GM18511 (cell line): ENCODE measurements at regions not wholly inside any gene's neighbourhood (a gene's known extent, or its start where the extent isn't known, plus 50 kb on each side); places are given as distances from the start of the nearest gene placed in this dataset.

ENCODE experiments used
- ATAC-seq: cut with Tn5 transposase; IDR thresholded peaks from one replicate; pipeline ENCODE4 v1.9.1; 2021; ENCODE audit warnings: mild to moderate bottlenecking, moderate library complexity; ENCODE audit not compliant: unreplicated experiment

DNA sequence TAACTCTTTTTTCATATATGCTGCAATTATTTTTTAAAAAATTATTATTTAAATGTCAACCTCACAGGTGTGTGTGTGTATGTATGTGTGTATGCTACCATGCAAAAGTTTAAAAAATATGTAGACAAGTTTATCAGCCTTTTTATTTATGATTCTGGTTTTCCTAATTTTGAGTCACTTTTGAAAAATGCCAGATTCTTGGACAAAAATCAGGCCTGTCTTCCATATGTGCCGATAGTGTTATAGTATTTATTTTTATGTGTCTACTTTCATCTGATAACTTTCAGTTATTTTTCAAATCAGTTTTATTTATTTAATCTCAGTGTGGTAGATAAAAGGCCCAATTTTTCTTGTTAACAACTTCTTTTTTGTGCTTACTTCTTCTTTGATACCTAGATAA lies 176.2 kb downstream of the RDH14 start:
- no peak for ATAC-seq

DNA sequence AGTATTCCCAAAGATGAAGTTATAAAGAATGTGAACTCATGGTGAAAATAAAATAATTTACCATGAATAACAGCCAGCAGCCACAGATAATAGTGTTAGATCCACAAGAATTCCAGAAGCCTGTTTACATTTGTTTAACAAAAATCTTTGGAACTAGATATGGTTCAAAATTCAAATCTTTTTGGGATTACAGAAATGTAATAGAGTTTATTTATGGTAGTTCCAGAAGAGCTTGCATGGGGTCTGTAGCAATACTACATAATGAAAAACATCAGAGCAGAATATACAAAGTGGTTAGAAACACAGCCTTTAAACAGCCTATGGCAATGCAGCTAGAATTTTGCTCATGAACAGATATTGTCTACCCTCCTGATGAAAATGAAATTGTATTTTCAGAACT lies 179.1 kb downstream of the RDH14 start:
- ATAC-seq, result no peak

DNA sequence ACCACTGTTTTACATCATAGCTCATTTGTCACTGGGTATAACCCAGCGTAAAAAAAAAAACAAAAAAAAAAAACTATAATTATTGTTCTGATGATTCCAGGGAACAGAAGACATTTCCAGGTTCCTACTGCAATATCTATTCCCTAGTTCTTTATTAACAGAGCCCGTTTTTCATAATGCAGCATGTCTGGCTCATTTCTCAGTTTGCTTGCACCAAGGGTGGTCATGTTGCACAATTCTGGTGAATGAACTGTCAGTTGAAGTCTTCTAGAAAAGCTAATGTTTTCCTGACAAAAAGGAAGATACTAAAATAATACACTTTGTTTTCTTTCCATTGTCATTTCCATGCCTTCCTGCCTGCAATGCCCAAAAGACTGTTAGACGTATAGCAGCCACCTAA lies 180.1 kb downstream of the RDH14 start:
- ATAC-seq, result no peak

DNA sequence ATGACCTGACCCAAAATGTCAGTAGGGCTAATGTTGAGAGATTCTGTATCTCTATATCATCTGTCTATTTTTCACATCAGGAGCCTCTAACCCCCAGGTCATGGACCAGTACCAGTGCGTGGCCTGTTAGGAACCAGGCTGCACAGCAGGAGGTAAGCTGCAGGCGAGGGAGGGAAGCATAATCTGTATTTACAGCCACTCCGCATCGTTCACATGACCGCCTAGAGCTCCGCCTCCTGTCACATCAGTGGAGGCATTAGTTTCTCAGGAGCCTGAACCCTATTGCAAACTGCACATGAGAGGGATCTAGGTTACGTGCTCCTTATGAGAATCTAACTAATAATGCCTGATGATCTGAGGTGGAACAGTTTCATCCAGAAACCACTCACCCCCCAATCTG lies 180.6 kb downstream of the RDH14 start:
- no peak for ATAC-seq

DNA sequence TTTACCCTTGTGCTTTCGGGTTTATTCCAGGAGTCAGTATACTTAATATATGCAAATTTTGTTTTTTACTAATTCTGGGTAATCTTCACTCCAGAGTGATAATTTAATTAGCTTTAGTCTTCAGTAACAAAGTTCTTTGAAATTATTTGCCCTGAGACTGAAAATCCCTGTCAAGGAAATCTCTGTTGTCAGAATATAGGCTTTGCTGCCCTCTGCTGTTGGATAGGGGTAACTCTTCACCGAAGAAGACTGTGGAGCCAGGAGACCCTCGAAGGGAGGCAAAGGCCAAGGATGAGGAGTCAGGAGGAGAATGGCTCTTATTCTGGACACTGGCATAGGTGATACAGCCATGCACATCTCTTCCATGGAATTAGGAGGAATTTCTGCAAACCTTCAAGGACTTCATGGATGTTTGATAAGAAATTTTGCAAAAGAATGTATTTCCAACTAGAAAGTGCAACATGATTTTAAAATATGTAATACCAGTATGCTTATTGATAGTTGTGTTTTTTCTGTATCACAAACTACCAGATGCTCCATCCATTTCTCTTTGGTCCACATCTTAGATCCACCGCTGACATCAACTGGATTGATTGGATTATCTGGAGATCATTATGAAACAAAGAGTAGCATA lies 182.3 kb downstream of the RDH14 start:
- ATAC-seq, result peak; percentile 95

DNA sequence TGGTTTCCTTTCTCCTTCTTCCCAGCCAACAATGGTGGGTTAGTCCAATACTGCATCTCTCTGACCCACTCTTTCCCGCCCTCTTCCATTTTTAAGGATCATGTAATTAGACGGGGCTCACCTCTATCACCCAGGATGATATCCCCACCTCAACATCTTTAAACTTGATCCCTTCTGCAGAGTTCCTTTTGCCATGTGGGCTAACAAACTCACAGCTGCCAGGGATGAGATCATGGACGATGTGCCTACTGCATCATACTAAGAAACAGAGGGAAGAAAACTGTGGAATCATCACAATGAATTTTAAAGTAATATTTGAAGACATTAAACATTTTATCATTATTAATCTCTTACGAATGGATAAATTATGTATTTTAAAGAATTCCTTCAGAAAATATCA lies 183.5 kb downstream of the RDH14 start:
- no peak for ATAC-seq

DNA sequence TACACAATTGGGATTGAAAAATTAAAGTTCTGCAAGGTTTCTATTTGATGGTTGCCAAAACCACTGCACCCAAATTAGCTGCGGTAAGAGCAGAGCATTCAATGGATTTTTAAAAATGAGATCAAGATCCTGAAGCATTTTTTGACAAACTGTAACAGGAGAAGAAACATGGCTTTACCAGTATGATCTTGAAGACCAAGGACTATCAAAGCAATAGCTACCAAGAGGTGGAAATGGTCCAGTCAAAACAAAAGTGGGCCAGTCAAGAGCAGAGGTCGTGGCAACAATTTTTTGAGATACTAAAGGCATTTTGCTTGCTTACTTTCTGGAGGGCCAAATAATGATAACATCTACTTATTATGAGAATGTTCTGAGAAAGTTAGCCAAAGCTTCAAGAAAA lies 186.8 kb downstream of the RDH14 start:
- no peak for ATAC-seq

DNA sequence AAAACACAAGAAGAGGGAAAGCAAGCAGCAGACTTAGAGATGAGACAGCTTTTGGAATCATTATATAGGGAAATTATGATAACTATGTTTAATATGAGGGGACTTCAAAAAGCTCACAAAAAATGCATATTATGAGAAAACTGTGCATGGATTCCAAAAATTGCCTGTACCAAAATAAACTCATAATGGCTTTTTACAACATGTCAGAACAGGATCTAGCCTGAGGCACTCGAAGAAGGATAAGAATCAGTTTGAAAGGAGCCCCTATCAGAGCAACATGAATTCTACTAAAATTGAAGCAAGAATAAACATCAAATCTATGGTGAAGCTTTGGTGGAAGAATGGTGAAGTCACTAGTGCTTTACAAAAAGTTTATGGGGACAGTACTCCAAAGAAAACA lies 187.4 kb downstream of the RDH14 start:
- no peak for ATAC-seq

DNA sequence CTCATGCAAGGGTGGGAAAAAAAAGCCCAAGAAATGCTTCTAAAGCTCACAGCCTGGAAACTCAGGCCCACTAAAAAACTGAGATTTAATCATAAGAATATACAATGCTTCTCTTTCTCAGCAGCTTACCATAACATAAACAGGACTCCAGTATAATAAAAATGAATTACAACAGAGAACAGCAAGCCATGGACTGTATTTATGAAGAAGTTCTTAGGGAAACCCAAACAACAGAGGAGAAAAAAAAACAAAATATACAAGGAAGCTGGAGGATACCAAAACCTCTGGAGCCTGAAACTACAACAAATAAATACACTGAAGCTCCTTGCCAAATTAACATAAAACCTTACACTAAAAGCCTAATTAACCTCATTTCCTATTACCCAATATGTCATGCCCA lies 187.8 kb downstream of the RDH14 start:
- ATAC-seq, result no peak

DNA sequence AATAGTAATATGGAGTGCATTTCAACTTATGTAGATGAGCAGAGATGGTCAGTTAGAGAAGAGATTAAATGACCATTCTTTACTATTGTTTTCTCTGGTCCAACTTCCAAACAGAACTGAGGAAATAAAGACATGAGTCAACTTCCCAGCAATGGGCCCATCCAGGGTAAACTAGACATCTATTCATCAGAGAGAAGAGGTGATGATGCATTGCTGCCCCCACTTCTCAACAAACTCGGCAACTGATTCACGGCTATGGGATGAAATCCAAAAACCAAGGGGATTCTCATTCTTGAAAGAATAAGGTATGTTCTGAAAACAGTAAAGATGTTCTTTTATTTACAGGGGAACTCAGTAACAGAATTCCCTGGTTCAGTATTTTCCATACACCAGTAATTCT lies 190.7 kb downstream of the RDH14 start:
- ATAC-seq, result no peak

DNA sequence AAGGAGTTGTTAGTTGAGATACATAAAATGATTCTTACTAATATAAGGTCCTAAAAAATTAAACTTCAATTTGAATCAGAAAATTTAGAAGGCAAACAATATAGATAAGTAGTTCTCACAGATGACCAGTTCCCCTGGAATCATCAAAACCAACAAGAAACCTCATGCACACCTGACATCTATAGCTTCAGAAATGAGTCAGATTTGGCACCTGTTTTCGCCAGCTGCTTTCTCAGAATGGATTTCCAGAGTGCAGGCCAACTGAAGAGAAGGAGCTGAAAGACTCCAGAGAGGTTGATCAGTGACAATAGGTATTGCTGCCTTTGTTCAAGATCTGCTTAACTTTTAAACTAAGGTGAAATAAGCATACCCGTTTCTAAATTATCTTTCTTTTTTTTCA lies 192.4 kb downstream of the RDH14 start:
- ATAC-seq, result no peak

DNA sequence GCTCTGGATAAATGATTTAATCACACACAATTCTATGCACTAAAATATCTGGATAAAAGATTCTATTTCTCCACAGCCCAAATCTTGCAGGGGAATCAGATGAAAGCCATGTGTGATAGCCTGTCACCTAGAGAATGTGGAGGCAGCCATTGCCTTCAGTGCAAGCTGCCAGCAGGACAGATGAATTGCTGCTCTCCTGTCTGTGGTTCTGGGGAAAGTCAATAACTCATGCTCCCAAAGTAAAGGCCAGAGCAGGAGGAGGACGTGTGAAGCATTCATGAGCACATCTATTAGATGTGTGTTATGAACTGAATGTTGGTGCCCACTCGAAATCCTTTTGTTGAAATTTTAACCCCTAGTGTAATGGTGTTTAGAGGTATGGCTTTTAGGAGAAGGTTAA lies 195.1 kb downstream of the RDH14 start:
- no peak for ATAC-seq

DNA sequence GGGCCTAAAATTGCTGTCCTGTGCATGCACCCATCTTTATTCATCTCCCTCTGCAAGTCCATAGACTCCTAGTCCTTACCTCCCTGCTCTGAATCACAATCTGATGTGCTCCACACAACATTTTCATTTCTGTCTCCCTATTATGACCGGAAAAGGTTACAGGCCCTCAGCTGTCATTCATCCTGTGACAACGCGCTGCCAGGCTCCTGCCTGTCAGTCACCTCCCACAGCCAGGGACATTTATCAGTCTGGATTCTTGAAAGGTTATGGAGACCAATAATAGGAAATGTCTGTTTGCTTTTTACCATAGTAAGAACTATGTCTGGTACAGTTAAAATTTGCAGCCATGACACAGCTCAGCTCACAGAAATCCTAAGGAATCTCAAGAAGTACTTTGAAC lies 197.1 kb downstream of the RDH14 start:
- no peak for ATAC-seq

DNA sequence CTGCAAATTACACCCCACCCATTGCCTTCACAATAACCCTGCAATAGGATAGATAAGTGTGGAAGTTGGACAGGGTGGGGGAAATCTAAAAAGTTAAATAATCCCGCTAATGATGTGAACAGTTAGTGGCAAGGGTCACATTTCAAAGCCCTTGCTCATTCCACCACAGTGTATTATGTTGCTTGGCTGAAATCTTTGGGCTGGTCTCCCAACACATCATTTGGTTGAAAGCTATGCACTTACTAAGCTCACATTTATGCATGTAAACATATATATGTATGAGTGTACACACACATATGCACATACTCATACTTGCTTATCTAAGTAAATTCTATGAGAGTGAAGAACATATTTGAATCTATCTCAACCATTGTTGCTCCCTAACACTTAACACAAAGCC lies 197.8 kb downstream of the RDH14 start:
- ATAC-seq, result no peak

DNA sequence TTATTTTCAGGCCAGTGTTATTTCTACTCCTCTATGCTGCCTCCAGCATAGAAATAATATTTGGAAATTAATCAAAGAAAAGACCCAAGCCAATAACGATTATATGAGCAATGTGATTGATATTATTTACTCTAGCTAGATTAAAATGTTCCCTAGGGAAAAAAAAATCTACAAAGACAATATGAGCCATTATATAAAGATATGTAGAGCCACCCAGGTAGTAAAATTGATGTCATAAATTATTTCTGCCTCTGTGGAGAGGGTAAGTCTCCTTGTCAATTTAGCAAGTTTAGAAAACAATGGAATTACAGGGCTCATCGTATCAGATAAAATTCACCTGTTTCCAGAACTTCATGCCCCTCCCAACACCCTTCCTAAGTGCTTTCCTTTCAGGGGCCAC lies 202.9 kb downstream of the RDH14 start:
- ATAC-seq, result no peak

DNA sequence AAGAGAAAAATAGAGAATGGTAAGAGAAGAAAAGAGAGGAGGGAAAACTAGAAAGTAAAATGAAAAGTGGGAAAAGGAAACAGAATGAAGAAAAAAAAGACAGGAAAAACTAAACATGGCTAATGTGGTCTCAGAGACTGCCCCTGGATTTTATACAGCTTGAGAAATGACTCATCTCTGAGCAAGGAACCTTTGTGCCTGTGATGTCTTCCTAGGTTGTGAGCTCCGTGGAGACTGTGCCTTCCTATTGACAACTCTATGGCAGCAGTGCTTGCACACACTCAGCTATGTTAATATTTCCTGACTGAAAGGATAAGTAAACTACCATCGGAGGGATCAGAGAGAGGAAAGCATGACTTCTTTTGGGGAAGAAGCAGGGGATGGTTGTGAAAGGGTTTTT lies 203.8 kb downstream of the RDH14 start:
- ATAC-seq, result no peak

DNA sequence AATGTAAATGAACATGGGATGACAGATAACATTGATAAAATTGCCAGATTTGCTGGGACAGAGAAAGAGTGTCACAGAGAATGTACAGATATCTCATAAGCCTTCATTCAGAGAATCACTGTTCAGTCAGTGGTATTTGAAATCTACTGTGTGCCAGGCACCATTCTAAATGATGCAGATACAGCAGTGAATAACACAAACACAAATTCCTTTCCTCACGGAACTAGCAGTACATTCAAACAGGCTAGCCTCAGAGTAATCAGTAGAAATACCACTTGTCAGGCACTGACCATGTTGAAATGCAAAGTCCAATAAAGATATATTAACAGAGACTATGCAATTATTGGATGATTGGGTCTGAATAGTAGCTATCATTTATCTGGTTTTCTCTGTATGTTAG lies 211.0 kb downstream of the RDH14 start:
- ATAC-seq, result no peak

DNA sequence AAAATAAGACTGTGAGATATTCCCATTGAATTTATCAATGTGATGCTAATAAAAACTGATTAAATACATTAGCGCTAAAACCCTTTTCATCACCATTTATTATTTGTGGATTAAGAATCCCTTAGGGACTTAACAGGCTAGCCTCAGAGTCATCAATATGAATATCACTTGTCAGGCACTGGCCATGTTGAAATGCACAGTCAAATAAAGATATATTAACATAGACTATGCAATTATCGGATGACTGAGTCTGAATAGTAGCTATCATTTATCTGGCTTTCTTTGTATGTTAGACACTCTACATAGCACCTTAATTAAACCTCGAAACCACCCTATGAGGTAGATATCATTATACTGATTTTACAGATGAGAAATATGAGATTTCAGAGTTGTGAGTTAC lies 213.6 kb downstream of the RDH14 start:
- no peak for ATAC-seq

DNA sequence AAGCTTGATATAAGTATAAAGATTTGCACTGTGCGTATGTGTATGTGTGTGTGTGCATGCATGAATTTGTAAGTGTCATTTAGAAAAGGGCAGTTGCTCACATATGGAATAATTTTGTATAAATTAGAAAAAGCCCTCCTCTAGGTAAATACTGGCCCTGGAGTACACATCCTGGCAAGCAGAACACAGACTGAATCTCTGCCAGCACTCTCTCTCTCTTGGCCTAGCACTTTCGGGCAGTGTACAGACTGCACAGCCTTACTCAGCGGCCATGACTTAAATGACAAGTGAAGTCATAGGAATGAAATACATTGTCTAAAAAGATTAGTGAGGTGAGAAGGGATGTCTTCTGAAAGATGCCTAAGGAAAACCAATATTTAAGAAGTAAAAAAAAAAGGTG lies 214.1 kb downstream of the RDH14 start:
- ATAC-seq, result no peak

DNA sequence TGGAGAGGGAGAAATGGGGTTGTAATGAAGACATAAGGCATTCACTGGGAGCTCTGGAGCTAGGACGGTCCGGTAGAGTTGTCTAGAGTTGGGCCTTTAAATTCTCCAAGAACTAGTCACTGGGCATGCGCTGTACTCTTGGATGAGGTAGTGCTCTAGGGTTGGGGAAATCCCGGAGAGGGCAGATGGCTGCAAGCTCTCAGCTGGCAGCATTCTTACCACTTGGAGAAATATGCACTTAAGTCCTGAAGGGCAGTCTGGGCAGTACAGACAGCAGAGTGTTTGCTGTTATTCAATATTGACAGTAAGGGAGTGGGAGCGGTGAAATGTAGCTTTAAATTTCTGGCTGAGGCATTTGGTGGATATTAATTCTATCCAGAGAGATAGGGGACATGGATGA lies 214.6 kb downstream of the RDH14 start:
- no peak for ATAC-seq

DNA sequence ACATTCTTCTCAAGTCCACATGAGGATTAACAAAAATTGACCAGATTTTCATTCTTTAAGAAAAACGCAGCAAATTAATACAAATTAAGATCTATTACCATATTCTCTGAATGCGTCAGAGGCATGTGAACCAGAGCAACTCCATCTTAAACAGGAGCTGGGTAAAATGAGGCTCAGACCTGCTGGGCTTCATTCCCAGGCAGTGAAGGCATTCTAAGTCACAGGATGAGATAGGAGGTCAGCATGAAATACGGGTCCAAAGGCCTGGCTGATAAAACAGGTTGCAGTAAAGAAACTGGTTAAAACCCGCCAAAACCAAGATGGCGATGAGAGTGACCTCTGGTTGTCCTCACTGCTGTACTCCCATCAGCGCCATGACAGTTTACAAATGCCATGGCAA lies 217.6 kb downstream of the RDH14 start:
- no peak for ATAC-seq

DNA sequence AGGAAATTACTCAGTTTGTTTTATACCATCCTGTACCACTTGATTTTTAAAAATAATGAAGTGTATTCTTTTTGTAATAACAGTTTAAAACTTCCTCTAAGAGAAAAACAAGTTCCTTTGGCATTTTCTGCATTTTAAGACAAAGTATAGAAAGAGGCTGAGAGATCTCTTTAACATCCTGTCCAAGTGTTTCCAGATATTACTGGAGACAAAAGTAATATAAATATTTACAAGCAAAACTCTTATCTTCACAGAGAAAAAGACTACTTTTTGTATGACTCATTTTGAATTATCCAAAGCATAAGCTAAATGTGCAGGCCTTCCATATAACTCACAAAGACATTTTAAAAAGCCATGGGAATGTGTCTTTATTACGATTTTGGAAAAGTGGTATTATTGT lies 221.1 kb downstream of the RDH14 start:
- no peak for ATAC-seq

DNA sequence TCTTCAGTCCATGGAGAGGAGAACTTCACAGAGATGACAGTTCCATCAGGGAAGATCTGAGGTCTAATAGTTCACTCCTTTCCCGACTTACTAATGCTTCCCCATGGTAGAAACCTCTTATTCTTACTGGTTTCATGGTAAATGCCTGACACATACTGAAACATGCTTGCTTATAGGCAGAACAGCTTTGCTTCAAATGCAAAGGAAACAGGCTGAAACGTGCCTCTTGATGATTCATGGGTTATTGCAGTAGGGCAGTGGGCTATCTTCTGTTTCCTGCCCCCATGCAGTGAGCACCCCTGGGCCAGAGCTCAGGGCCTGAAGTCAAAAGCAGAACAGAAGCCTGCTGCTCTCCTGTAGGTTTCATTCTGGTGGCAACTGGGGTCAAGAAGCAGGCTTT lies 223.5 kb downstream of the RDH14 start:
- no peak for ATAC-seq

DNA sequence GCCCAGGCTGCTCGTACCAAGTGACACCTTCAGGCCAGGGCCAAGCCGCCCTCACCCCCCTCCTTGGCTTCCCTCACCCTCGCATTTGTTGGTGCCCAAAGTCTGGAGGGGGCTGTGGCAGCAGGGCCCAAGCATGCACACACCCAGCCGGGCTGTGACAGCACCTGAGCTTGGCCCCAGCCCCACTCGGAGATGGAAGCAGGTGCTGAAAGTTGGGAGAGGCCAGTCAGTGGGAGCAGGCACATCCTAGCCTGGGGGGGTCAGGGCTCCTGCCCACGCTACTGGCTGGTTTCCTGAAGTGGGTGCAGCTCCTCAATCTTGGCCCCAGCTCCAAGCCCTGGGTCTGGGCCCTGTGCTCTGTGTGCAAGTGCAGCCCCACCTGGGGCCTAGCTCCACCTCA lies 228.0 kb downstream of the RDH14 start:
- no peak for ATAC-seq
